A673 (cell line): ENCODE measurements at regions not wholly inside any gene's neighbourhood (a gene's known extent, or its start where the extent isn't known, plus 50 kb on each side); places are given as distances from the start of the nearest gene placed in this dataset.

Source experiments
- BruUV-seq: library from RNA; stranded (reverse); fragments of 400-500 nt; replicated peaks from 2 replicates; lab custom pipeline; 2021; lab: Mats Ljungman, UMichigan
- CTCF ChIA-PET: fragments of 300-600 bp; sonication (Branson Sonifier 250); formaldehyde crosslinking; loops from one replicate; lab custom pipeline; 2022; ENCODE audit warnings: antibody characterized with exemption; lab: Charles Lee
- POLR2A ChIA-PET: fragments of 300-600 bp; sonication (Branson Sonifier 250); formaldehyde crosslinking; loops from one replicate; lab custom pipeline; 2022; ENCODE audit warnings: antibody characterized with exemption; ENCODE audit not compliant: low non-redundant PET; lab: Charles Lee
- DNase-seq: peaks from one replicate; pipeline ENCODE4 v3.0.0-alpha.2; 2015; ENCODE audit warnings: low spot score
- H3K27ac ChIP-seq: fragments of 200-600 bp; sonication (generic); 2 replicates; pipeline ENCODE4 v1.5.1; 2016; ENCODE audit warnings: mixed run types, low read depth, mild to moderate bottlenecking, mixed read lengths, antibody characterized with exemption, low read length; ENCODE audit not compliant: poor library complexity, severe bottlenecking
- H3K27me3 ChIP-seq: fragments of 200-600 bp; sonication (generic); replicated peaks from 2 replicates; pipeline ENCODE4 v1.6.1; 2017; ENCODE audit warnings: mixed run types, low read depth, mild to moderate bottlenecking, mixed read lengths, antibody characterized with exemption, low read length; ENCODE audit not compliant: insufficient read depth, poor library complexity
- H3K36me3 ChIP-seq: fragments of 200-600 bp; sonication (generic); 2 replicates; pipeline ENCODE4 v1.6.1; 2016; ENCODE audit warnings: mixed run types, mild to moderate bottlenecking, mixed read lengths, antibody characterized with exemption, low read length; ENCODE audit not compliant: insufficient read depth, poor library complexity, severe bottlenecking
- H3K4me1 ChIP-seq: fragments of 200-600 bp; sonication (generic); 2 replicates; pipeline ENCODE4 v1.6.1; 2017; ENCODE audit warnings: mixed run types, mild to moderate bottlenecking, mixed read lengths, antibody characterized with exemption, low read length; ENCODE audit not compliant: insufficient read depth, poor library complexity, severe bottlenecking
- H3K4me3 ChIP-seq: fragments of 200-600 bp; sonication (generic); 2 replicates; pipeline ENCODE4 v1.5.1; 2016; ENCODE audit warnings: low read depth, mixed run types, mild to moderate bottlenecking, mixed read lengths, low read length; ENCODE audit not compliant: poor library complexity, severe bottlenecking
- H3K9me3 ChIP-seq: fragments of 200-600 bp; sonication (generic); 2 replicates; pipeline ENCODE4 v1.6.1; 2016; ENCODE audit warnings: mixed run types, low read depth, mild to moderate bottlenecking, mixed read lengths, antibody characterized with exemption, low read length; ENCODE audit not compliant: poor library complexity, severe bottlenecking
- EZH2 ChIP-seq: fragments of 200-600 bp; sonication (generic); IDR thresholded peaks from 2 replicates; pipeline ENCODE4 v1.6.1; 2017; ENCODE audit warnings: borderline replicate concordance, low read depth, mild to moderate bottlenecking, mixed read lengths, antibody characterized with exemption, low read length; ENCODE audit not compliant: poor library complexity, severe bottlenecking
- intact Hi-C: fragments of 100-400 bp; cut with micrococcal nuclease; formaldehyde crosslinking; loops from one replicate; pipeline ENCODE4 v1.10.0; 2022; ENCODE audit not compliant: unreplicated experiment
- TF ChIP-seq, protein P1 (sequence below): fragments of 300-800, 200-600 bp; sonication (generic); conservative IDR thresholded peaks from 2 replicates; pipeline ENCODE4 v1.5.1; 2017; ENCODE audit warnings: low read depth, mild to moderate bottlenecking, antibody characterized with exemption, low read length, moderate library complexity, mixed read lengths

DNA sequence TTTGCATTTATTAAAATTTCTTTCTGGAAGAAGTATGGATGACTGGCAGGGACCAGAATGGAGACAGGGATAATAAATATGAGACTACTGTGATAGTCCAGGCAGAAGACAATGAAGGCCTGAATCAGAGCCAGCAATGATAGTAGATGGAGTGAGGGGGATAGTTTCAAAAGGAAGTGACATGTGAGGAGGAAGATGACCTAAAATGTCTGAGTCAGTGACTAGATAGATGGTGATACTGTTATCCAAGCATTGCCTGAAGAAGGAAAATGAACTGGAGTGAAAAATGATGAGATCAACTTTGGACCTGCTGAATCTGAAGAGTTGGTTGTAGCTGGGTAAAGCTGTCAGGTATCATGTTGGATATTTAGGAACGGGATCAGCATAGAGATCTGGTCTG, 158.3 kb upstream of the KLF7 start:
- Histone ChIP-seq H3K9me3 (no peaks in the 10 kb centered on the region), H3K27me3 (no peaks in the 10 kb centered on the region), H3K4me1 (no peaks in the 10 kb centered on the region), H3K4me3 (no peak overlapping the region), H3K27ac (no peak overlapping the region), H3K36me3 (no peaks in the 10 kb centered on the region)
- intact Hi-C loops = no loop called here
- DNase-seq = no peak
- ChIA-PET CTCF (no interaction called here), POLR2A (no interaction called here)
- no TSS peak for BruUV-seq
- no peak for TF ChIP-seq EZH2
- TF ChIP-seq, protein P1, sequence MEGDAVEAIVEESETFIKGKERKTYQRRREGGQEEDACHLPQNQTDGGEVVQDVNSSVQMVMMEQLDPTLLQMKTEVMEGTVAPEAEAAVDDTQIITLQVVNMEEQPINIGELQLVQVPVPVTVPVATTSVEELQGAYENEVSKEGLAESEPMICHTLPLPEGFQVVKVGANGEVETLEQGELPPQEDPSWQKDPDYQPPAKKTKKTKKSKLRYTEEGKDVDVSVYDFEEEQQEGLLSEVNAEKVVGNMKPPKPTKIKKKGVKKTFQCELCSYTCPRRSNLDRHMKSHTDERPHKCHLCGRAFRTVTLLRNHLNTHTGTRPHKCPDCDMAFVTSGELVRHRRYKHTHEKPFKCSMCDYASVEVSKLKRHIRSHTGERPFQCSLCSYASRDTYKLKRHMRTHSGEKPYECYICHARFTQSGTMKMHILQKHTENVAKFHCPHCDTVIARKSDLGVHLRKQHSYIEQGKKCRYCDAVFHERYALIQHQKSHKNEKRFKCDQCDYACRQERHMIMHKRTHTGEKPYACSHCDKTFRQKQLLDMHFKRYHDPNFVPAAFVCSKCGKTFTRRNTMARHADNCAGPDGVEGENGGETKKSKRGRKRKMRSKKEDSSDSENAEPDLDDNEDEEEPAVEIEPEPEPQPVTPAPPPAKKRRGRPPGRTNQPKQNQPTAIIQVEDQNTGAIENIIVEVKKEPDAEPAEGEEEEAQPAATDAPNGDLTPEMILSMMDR = no peak

DNA sequence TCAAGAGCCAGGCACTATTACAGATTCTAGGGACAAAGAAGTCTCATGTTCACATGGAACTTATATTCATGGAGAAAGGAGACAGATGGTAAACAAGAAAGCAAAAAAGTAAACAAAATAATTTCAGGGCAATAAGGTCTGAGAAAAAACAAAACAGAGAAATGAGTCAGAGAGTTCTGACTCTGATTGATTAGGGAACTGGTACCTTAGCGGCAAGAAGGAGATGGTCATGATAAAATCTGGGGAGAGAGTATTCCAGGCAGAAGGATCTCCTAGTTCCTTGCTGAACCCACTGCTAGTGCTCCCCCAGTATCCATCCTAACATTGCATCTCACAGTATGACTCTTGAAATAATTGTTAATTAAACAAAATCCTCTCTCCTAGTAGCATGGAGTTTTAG, 161.8 kb upstream of the KLF7 start:
- ChIA-PET CTCF (no interaction called here), POLR2A (no interaction called here)
- H3K4me1 ChIP-seq = no peaks in the 10 kb centered on the region
- H3K27ac ChIP-seq = no peak overlapping the region
- intact Hi-C loops = no loop called here
- H3K27me3 ChIP-seq = no peaks in the 10 kb centered on the region
- no peak overlapping the region for H3K4me3 ChIP-seq
- no peaks in the 10 kb centered on the region for H3K9me3 ChIP-seq
- no peak for DNase-seq
- TF ChIP-seq, protein P1 = no peak
- TF ChIP-seq EZH2 = no peak
- no peaks in the 10 kb centered on the region for H3K36me3 ChIP-seq
- no TSS peak for BruUV-seq

DNA sequence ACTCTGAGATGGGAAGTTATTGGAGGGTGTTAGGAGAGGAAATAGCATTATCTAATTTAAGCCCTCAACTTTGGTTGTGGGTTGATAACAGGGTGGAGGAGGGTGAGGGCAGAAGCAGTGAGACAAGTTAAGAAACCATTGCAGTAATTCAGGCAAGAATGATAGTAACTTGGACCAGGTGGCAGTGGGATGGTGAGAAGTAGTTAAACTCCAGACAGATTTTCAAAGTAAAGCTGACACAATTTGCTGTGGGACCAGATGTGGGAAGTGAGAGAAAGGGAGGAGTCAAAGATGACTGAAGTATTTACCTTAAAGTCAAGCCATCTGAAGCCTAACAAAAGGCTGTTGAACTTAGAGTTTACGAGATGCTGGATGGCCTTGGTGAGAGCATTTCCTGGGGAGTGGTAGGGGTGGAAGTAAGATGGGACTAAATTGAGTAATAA, 163.2 kb upstream of the KLF7 start:
- H3K9me3 ChIP-seq = no peaks in the 10 kb centered on the region
- H3K36me3 ChIP-seq = no peaks in the 10 kb centered on the region
- H3K27ac ChIP-seq = no peak overlapping the region
- H3K27me3 ChIP-seq = no peaks in the 10 kb centered on the region
- TF ChIP-seq EZH2 = no peak
- TF ChIP-seq, protein P1 = no peak
- BruUV-seq = no TSS peak
- H3K4me1 ChIP-seq = no peaks in the 10 kb centered on the region
- POLR2A ChIA-PET = no interaction called here
- intact Hi-C loops = no loop called here
- no peak for DNase-seq
- CTCF ChIA-PET = no interaction called here
- H3K4me3 ChIP-seq = no peak overlapping the region
